ENCODE measurements at regions not wholly inside any gene's neighbourhood (a gene's known extent, or its start where the extent isn't known, plus 50 kb on each side); places are given as distances from the start of the nearest gene placed in this dataset.
"Not testable (repeated sequence)": the region's sequence is repeated elsewhere in the genome, so short reads cannot be mapped to it uniquely, and the experiment has no call there.

DNA sequence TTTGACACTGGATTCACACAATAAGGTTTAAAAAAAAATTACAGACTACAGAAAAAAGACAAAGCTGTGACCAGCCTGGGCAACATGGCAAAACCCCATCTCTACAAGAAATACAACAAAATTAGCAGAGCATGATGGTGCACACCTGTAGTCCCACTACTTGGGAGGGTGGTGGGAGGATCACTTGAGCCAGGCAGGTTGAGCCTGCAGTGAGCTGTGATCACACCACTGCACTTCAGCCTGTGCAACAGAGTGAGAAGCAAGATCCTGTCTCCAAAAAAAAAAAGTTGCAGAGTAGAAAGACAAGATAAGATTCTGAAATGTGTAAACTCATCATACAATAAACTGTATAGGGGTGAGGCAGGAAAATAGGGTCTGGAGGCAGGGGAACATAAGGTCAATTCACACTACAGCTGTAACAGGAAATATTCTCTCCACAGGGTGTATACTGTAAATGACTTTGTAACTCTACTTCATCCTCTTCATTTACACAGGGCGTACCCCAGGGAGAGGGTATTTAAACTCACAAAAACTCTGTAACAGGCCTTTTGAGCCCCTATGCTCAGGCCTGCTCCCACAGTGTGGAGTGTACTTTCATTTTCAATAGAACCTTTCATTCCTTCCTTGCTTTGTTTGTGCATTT lies 112.6 kb upstream of the MAPK10 start (continued):
- TF ChIP-seq ZNF629 (CRISPR knock-in tag; conservative IDR thresholded peaks at IDR 0.05) (no peak), RFX5 (IDR thresholded peaks at IDR 0.05; ENCODE audit: low read depth, low read length) (no peak)

DNA sequence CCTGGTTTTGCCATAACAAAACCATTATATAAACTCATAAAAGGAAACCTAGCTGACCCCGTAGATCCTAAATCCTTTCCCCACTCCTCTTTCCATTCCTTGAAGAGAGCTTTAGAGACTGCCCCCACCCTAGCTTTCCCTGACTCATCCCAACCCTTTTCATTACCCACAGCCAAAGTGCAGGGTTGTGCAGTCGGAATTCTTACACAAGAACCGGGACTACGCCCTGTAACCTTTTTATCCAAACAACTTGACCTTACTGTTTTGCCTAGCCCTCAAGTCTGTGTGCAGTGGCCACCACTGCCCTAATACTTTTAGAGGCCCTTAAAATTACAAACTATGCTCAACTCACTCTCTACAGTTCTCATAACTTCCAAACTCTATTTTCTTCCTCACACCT lies 116.0 kb upstream of the PTPN13 start:
- ATAC-seq; intact Hi-C loops (cut with micrococcal nuclease; ENCODE audit: unreplicated experiment); H2AFZ ChIP-seq (ENCODE audit: low read length); BruUV-seq (replicated peaks); H3K79me2 ChIP-seq (ENCODE audit: insufficient read depth, low read length); FAIRE-seq; H3K4me2 ChIP-seq (ENCODE audit: low read depth, low read length); H3K4me1 ChIP-seq (ENCODE audit: insufficient read depth, low read length); H3K27ac ChIP-seq (ENCODE audit: extremely low read length, insufficient read depth, low read length); H3K36me3 ChIP-seq (replicated peaks in 1 of 2; ENCODE audit: control insufficient read depth in 1 of 2, insufficient read depth in 2 of 2, low read length in 2 of 2); H3K27me3 ChIP-seq (ENCODE audit: control insufficient read depth in 1 of 2, insufficient read depth in 2 of 2, low read length in 2 of 2); DNase-seq (ENCODE audit: low spot score); H4K20me1 ChIP-seq (ENCODE audit: insufficient read depth, low read length); in situ Hi-C loops (cut with HindIII; ENCODE audit: extremely low pct_ligation_motif_present, low pct_unique_long_range_greater_than_20kb); H3K9me3 ChIP-seq (ENCODE audit: low read length); CTCF ChIA-PET (ENCODE audit: low intra/inter-chr PET ratio, low total read pairs); H3K9ac ChIP-seq (ENCODE audit: insufficient read depth, low read depth, low read length); POLR2A ChIA-PET; H3K4me3 ChIP-seq (replicated peaks in 1 of 3; ENCODE audit: insufficient read depth in 1 of 3, low read depth in 2 of 3, low read length in 3 of 3): not testable (repeated sequence)
- WGBS (ENCODE audit: low lambda C conversion rate) = 19% methylated on average over 4 of the region's 4 CpGs

DNA sequence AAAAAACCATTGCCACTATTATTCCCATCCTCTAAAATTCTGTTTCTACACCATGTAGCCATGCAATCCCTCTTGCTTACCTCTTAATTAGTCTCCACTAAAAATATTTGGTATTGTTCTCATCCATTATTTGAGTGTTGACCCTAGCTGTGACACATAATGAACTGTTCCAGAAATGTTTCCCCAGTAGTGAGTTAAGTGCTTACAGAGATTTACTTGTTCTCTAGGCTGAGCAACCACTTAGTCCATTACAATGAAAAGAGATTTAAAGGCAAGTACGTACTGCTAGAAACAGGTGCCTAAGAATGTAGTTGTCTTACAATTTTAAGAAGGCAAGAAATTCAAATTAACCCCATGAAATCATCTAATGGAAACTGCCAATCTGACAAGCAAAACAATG lies 112.7 kb upstream of the PTPN13 start:
- Histone ChIP-seq H3K27ac (ENCODE audit: extremely low read length, insufficient read depth, low read length) (no peak overlapping the region), H3K27me3 (ENCODE audit: control insufficient read depth in 1 of 2, insufficient read depth in 2 of 2, low read length in 2 of 2) (no peaks in the 10 kb centered on the region), H3K4me3 (replicated peaks in 1 of 3; ENCODE audit: insufficient read depth in 1 of 3, low read depth in 2 of 3, low read length in 3 of 3) (no peak overlapping the region), H3K4me1 (ENCODE audit: insufficient read depth, low read length) (no peaks in the 10 kb centered on the region), H4K20me1 (ENCODE audit: insufficient read depth, low read length) (no peaks in the 10 kb centered on the region), H3K79me2 (ENCODE audit: insufficient read depth, low read length) (no peaks in the 10 kb centered on the region), H3K36me3 (replicated peaks in 1 of 2; ENCODE audit: control insufficient read depth in 1 of 2, insufficient read depth in 2 of 2, low read length in 2 of 2) (no peaks in the 10 kb centered on the region), H3K9me3 (ENCODE audit: low read length) (no peaks in the 10 kb centered on the region), H3K4me2 (ENCODE audit: low read depth, low read length) (no peak overlapping the region), H3K9ac (ENCODE audit: insufficient read depth, low read depth, low read length) (no peak overlapping the region), H2AFZ (ENCODE audit: low read length) (no peak overlapping the region)
- DNase-seq (ENCODE audit: low spot score) (no peak), ATAC-seq (no peak), FAIRE-seq (no peak)
- BruUV-seq (replicated peaks) = no TSS peak
- ChIA-PET CTCF (ENCODE audit: low intra/inter-chr PET ratio, low total read pairs) (no interaction called here), POLR2A (no interaction called here)
- in situ Hi-C loops (cut with HindIII; ENCODE audit: extremely low pct_ligation_motif_present, low pct_unique_long_range_greater_than_20kb) (no loop called here), intact Hi-C loops (cut with micrococcal nuclease; ENCODE audit: unreplicated experiment) (no loop called here)
- WGBS (ENCODE audit: low lambda C conversion rate) = 56% methylated on average over 1 of the region's 1 CpG
- TF ChIP-seq ERF (CRISPR knock-in tag; IDR thresholded peaks at IDR 0.05) = no peak
- TF ChIP-seq MIXL1 (CRISPR knock-in tag; IDR thresholded peaks at IDR 0.05) = no peak
- TF ChIP-seq HDAC2 (CRISPR knock-in tag; IDR thresholded peaks at IDR 0.05) = no peak
- no peak for TF ChIP-seq ZFP36L2 (CRISPR knock-in tag; IDR thresholded peaks at IDR 0.05)
- TF ChIP-seq, protein P1, sequence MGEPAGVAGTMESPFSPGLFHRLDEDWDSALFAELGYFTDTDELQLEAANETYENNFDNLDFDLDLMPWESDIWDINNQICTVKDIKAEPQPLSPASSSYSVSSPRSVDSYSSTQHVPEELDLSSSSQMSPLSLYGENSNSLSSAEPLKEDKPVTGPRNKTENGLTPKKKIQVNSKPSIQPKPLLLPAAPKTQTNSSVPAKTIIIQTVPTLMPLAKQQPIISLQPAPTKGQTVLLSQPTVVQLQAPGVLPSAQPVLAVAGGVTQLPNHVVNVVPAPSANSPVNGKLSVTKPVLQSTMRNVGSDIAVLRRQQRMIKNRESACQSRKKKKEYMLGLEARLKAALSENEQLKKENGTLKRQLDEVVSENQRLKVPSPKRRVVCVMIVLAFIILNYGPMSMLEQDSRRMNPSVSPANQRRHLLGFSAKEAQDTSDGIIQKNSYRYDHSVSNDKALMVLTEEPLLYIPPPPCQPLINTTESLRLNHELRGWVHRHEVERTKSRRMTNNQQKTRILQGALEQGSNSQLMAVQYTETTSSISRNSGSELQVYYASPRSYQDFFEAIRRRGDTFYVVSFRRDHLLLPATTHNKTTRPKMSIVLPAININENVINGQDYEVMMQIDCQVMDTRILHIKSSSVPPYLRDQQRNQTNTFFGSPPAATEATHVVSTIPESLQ (CRISPR knock-in tag; conservative IDR thresholded peaks at IDR 0.05) = no peak
- no peak for TF ChIP-seq ZNF674 (CRISPR knock-in tag; IDR thresholded peaks at IDR 0.05; ENCODE audit: low read depth)
- TF ChIP-seq NCOA5 (CRISPR knock-in tag; IDR thresholded peaks at IDR 0.05) = no peak
- TF ChIP-seq ZNF10 (CRISPR knock-in tag; IDR thresholded peaks at IDR 0.05; ENCODE audit: borderline replicate concordance, low read depth) = no peak
- no peak for TF ChIP-seq ZNF496 (CRISPR knock-in tag; IDR thresholded peaks at IDR 0.05; ENCODE audit: insufficient replicate concordance)
- TF ChIP-seq ISX (CRISPR knock-in tag; conservative IDR thresholded peaks at IDR 0.05) = no peak
- TF ChIP-seq MAF1 (CRISPR knock-in tag; IDR thresholded peaks at IDR 0.05; ENCODE audit: borderline replicate concordance) = no peak
- no peak for TF ChIP-seq HNF4A (CRISPR knock-in tag; IDR thresholded peaks at IDR 0.05)
- no peak for TF ChIP-seq POLR2G (IDR thresholded peaks at IDR 0.05; ENCODE audit: low read depth, low read length)
- no peak for TF ChIP-seq ZBTB7A (CRISPR knock-in tag; IDR thresholded peaks at IDR 0.05)
- TF ChIP-seq, protein P2, sequence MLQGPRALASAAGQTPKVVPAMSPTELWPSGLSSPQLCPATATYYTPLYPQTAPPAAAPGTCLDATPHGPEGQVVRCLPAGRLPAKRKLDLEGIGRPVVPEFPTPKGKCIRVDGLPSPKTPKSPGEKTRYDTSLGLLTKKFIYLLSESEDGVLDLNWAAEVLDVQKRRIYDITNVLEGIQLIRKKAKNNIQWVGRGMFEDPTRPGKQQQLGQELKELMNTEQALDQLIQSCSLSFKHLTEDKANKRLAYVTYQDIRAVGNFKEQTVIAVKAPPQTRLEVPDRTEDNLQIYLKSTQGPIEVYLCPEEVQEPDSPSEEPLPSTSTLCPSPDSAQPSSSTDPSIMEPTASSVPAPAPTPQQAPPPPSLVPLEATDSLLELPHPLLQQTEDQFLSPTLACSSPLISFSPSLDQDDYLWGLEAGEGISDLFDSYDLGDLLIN (CRISPR knock-in tag; IDR thresholded peaks at IDR 0.05; ENCODE audit: borderline replicate concordance) = no peak
